GM13977 (cell line): ENCODE measurements at regions not wholly inside any gene's neighbourhood (a gene's known extent, or its start where the extent isn't known, plus 50 kb on each side); places are given as distances from the start of the nearest gene placed in this dataset.
"Not testable (repeated sequence)": the region's sequence is repeated elsewhere in the genome, so short reads cannot be mapped to it uniquely, and the experiment has no call there.

Experiments
- DNase-seq: peaks from one replicate; pipeline ENCODE4 v3.0.0; 2012; ENCODE audit warnings: low spot score
- CTCF ChIP-seq: IDR thresholded peaks from 2 replicates; pipeline ENCODE4 v1.5.1; 2012; ENCODE audit warnings: mild to moderate bottlenecking, control low read depth; ENCODE audit not compliant: insufficient read depth; ENCODE audit errors: extremely low read depth, missing control alignments
- in situ Hi-C: fragments of 300-500 bp; cut with MboI; formaldehyde crosslinking; loops from one replicate; pipeline ENCODE4 v1.12.0; 2022; ENCODE audit warnings: low sequenced_read_pairs, low pct_unique_long_range_greater_than_20kb, mixed read lengths, inconsistent platforms; ENCODE audit not compliant: unreplicated experiment

- in situ Hi-C loops: loop anchor here (25.0 kb wide), 2 partner anchors 617 to 733 kb away; partner anchors contain the start of gene DUSP10
- not testable (repeated sequence) for DNase-seq
Observed at GRCh38 chr1:222470252-222470805, 77.6 kb downstream of the HHIPL2 start.

GRCh38 chr1:222466150-222466865 lies 81.6 kb downstream of the HHIPL2 start:
- peak; percentile 33 for DNase-seq
- no peak for TF ChIP-seq CTCF
- in situ Hi-C loops: loop anchor here (5.0 to 25.0 kb wide), 3 partner anchors 166 to 729 kb away; partner anchors contain the start of gene DUSP10

GRCh38 chr1:222465211-222466041 lies 82.5 kb downstream of the HHIPL2 start:
- peak; percentile 100 for TF ChIP-seq CTCF
- DNase-seq: peak; percentile 91
- in situ Hi-C loops: loop anchor here (5.0 to 25.0 kb wide), 3 partner anchors 167 to 728 kb away; partner anchors contain the start of gene DUSP10

GRCh38 chr1:222464841-222465210 lies 83.1 kb downstream of the HHIPL2 start:
- no peak for TF ChIP-seq CTCF
- in situ Hi-C loops: loop anchor here (5.0 to 25.0 kb wide), 3 partner anchors 167 to 728 kb away; partner anchors contain the start of gene DUSP10
- DNase-seq: peak; percentile 66

- no peak for TF ChIP-seq CTCF
- DNase-seq: no peak
- in situ Hi-C loops: loop anchor here (25.0 kb wide), 2 partner anchors 624 to 726 kb away; partner anchors contain the start of gene DUSP10
Observed at GRCh38 chr1:222463059-222463730, 84.7 kb downstream of the HHIPL2 start.

GRCh38 chr1:222462601-222463000 lies 85.3 kb downstream of the HHIPL2 start:
- no peak for DNase-seq
- in situ Hi-C loops: loop anchor here (25.0 kb wide), 2 partner anchors 625 to 725 kb away; partner anchors contain the start of gene DUSP10
- no peak for TF ChIP-seq CTCF
